ENCODE measurements at regions not wholly inside any gene's neighbourhood (a gene's known extent, or its start where the extent isn't known, plus 50 kb on each side); places are given as distances from the start of the nearest gene placed in this dataset.

- no peak for DNase-seq
Measured at GRCh38 chr9:108322326-108323098, 533.3 kb downstream of the ACTL7B start.

GRCh38 chr9:108316630-108317029 lies 539.2 kb downstream of the ACTL7B start:
- no peak for DNase-seq

- DNase-seq: no peak
Measured at GRCh38 chr9:108316066-108316465, 539.7 kb downstream of the ACTL7B start.

GRCh38 chr9:108311745-108312144 lies 544.0 kb downstream of the ACTL7B start:
- no peak for DNase-seq

- DNase-seq: no peak
Measured at GRCh38 chr9:108310202-108310601, 545.6 kb downstream of the ACTL7B start.

- DNase-seq: no peak
Measured at GRCh38 chr9:108300306-108301287, 555.2 kb downstream of the ACTL7B start.

- DNase-seq: no peak
Measured at GRCh38 chr9:108297073-108297472, 558.7 kb downstream of the ACTL7B start.

- DNase-seq: no peak
Measured at GRCh38 chr9:108296056-108296455, 559.7 kb downstream of the ACTL7B start.

- no peak for DNase-seq
Measured at GRCh38 chr9:108291586-108291932, 564.2 kb downstream of the ACTL7B start.

- no peak for DNase-seq
Measured at GRCh38 chr9:108290839-108291585, 564.8 kb downstream of the ACTL7B start.

- no peak for DNase-seq
Measured at GRCh38 chr9:108286638-108287206, 569.1 kb downstream of the ACTL7B start.

- DNase-seq: no peak
Measured at GRCh38 chr9:108283696-108284095, 572.1 kb downstream of the ACTL7B start.

- no peak for DNase-seq
Measured at GRCh38 chr9:108282872-108283271, 572.9 kb downstream of the ACTL7B start.

GRCh38 chr9:108281696-108282095 lies 574.1 kb downstream of the ACTL7B start:
- no peak for DNase-seq

- DNase-seq: peak; percentile 96
Measured at GRCh38 chr9:108278341-108278740, 577.4 kb downstream of the ACTL7B start.

- no peak for DNase-seq
Measured at GRCh38 chr9:108277216-108277615, 578.6 kb downstream of the ACTL7B start.

- DNase-seq: no peak
Measured at GRCh38 chr9:108275906-108276305, 579.9 kb downstream of the ACTL7B start.

GRCh38 chr9:108274971-108275370 lies 580.8 kb downstream of the ACTL7B start:
- DNase-seq: no peak

- no peak for DNase-seq
Measured at GRCh38 chr9:108273988-108274387, 581.8 kb downstream of the ACTL7B start.

- peak; percentile 76 for DNase-seq
Measured at GRCh38 chr9:108272349-108272899, 583.4 kb downstream of the ACTL7B start.

- peak; percentile 97 for DNase-seq
Measured at GRCh38 chr9:108271646-108272348, 584.0 kb downstream of the ACTL7B start.

- no peak for DNase-seq
Measured at GRCh38 chr9:108271236-108271635, 584.5 kb downstream of the ACTL7B start.

Measured in NCI-H1417 treated with DMSO at 0.1 percent for 48 hours (cell line).